Stimulated activated naive CD4-positive, alpha-beta T cell (primary cell): ENCODE measurements at regions not wholly inside any gene's neighbourhood (a gene's known extent, or its start where the extent isn't known, plus 50 kb on each side); places are given as distances from the start of the nearest gene placed in this dataset.
"Not testable (repeated sequence)": the region's sequence is repeated elsewhere in the genome, so short reads cannot be mapped to it uniquely, and the experiment has no call there.

Experiments used
- DNase-seq, 6 experiments: peaks; one replicate each; lab custom pipeline; 2025; lab: John Stamatoyannopoulos, UW

DNA sequence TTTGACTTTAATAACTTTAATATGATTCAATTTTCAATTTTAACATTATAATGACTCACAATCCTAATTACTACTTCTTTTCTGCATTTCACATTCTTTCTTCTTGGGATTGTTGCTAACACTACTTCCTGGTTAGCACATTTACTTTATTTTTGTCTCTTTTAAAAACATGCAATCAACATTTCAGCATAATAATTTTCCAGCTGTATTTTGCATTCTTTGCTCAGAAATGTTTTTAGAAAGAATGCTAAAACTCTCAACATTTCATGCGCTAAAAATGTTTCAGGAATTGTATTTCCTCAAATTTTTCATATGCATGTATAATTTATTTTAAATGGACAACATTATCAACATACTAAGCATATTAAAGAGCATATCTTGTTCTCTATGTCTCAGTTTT, 1302.1 kb upstream of the GJE1 start:
- no peak for DNase-seq

DNA sequence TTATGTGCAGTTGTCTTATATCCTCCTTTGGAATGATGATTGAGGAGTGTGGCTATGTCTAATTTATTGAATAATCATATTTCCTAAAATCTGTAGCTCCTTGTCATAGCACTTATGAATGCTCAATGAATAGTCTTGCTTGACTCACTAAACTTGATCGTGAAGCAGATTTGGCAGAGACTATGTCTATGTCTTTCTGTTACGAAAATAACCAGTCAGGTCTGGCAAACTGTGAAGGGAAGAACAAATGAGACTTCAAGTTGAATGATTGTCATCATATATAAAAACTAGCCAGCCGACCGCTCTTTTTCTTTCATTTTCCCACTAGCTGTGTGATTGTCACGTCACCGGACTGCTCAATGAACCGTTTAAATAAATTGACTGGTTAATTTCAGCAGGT, 1303.9 kb upstream of the GJE1 start:
- DNase-seq: no peak

DNA sequence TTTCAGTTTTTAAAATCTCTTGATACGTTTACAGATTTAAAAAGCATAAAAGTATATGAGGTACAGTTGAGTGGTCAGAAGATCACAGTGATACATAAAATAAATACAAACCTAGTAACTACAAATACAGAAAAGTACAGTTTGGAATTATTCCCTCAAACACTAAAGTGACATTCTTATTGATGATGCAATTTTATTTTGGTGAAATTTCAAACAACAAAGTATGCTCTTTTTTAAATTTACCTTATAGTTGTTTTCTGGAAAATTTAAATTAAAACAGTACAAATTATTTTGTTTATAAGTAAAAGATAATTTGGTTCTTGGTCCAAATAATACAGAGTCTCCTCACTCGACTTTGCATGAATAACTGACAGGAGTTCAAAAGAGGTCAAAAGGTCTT, 1305.1 kb upstream of the GJE1 start:
- DNase-seq: no peak

DNA sequence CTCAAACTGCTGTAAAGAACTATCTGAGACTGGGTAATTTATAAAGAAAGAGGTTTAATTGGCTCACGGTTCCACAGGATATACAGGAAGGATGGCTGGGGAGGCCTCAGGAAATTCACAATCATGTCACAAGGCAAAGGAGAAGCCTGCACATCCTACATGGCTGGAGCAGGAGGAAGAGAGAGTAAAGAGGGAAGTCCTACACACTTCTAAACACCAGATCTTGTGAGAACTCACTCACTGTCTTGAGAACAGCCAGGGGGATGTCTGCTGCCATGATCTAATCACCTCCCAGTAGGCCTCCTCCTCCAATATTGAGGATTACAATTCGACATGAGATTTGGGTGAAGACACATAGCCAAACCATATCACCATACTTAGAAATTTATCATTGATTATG, 1307.0 kb upstream of the GJE1 start:
- no peak for DNase-seq

DNA sequence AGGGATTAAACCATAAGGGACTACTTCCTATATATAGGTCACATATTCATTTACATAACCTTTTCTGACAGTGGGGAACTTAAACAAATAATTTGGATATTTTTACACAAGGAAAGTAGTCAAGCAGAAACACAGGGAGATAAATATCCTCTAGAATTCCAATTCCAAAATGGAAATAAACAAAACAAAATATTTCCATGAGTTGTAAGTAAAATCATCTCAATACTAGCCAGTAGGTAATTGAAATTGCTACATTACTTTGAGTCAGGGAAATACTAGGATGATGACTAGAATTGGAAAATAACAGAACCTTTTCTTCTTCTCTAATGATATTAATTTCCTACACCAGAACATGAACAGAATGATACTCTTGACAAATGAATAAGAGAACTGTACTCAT, 1308.1 kb upstream of the GJE1 start:
- DNase-seq: no peak

DNA sequence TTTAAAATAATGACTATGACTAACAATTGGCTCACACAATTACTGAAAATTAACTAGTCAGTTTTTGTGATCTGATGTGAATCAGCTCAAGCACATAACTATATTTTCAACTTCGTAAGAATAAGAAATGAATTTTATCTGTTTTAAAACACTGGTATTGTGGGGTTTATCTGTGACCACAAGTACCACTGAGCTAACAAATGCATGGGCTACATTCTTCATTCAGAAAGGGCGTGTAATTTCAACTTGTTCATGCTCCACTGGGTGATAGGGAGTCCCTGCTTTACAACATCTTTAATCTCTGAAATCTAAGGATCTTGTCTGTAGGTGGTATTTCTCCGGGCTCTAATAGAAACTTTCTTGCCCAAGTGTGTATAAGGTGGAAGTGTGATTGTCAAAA, 1311.5 kb upstream of the GJE1 start:
- DNase-seq: no peak

DNA sequence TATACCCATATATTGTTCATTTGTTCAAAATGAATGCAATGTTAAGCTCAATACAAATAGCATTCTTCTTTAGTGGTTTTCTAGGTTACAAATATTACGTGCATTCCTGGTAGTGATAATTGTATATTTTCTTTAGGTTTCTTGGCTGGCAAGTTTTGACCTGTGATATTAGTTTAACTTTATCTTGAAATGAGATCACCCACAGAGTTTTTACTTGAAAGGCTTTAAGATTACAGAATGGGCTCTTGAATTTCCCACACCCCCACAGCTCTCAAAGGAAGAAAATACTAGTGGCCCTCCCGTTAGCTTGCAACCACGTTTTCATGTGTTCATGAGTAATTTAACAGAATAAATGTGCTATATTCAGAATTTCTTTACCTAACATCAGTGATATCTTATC, 1315.5 kb upstream of the GJE1 start:
- no peak for DNase-seq

DNA sequence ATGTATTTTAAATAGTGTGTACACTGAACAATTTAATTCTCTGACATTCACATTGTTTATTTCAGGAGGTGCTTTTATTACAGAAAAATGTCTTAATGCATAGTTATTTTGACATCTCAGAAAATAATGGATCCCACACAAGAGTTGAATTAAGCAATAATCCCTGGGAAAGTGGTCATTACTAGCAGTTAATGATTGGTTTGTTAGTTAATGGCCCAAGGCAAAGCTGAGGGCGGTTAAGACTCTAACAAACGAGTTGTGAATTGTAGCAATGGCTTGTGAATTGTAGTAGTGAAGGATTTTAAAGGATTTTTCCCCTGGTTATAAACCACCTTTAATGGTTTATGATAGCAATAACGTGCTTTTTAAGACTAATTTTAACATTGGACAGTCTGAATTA, 1316.0 kb upstream of the GJE1 start:
- DNase-seq: no peak

DNA sequence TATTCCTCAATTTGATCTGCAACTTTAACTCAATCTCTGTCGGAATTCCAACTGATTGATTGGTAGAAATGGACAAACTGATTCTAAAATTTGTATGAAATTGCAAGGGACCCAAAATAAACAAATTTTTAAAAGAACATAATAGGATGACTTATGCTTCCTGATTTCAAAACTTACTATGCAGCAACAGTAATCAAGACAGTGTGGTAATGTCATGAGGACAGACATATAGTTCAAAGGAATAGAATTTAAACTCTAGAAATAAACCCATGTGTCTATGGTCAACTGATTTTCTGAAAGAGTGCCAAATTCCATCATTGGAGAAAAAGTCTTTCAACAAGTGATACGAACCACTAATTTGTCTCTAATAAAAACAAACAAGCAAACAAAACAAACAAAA, 1320.1 kb upstream of the GJE1 start:
- DNase-seq: no peak

DNA sequence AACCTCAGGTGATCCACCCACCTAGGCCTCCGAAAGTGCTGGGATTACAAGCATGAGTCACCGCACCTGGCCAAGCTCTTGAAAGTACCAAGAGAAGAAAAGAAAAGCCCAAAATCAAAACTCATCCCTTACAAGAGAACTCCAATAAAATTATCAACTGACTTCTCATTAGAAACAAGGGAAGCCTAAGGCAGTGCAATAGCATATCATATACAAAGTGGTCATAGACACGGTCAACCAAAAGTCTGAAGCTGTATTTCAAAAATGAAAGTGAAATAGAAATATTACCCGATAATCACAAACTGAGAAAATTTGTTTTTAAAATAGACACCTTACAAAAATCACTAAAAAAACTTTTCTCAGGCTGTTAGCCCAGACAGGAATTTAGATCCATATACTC, 1321.1 kb upstream of the GJE1 start:
- no peak for DNase-seq

DNA sequence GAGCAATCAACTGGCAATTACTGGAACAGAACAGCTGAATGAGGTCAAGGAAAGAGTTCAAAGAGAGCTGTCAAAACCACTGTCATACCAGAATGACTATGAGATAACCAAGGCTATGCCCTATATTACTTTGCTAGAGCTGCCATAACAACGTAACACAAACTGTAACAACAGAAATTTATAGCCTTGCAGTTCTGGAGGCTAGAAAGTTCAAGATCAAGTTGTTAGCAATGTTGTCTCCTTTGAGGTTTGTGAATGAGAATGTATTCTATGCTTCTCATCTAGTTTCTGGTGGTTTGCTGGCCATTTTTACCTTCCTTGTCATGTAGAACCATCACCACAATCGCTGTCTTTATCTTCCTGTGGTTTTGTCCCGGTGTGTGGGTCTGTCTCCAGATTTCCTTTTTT, 1323.0 kb upstream of the GJE1 start:
- no peak for DNase-seq

DNA sequence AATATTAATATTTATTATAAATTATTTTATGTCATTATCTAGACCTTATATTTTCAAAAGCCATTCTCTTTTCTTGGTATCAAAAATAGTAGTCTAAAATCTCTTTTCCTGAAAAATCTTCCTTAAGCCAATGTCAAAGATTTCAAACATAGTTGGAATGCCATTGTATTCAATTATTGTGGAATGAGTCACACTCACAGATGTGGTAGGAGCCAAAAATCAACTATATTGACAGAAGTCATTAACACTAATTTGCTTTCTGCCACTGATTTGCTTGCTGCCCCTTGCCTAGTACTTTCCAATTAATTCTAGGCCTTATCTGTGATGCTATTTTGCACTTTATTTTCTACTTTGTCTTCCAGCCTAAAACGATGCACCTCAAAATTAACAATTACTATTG, 1326.3 kb upstream of the GJE1 start:
- DNase-seq: no peak

DNA sequence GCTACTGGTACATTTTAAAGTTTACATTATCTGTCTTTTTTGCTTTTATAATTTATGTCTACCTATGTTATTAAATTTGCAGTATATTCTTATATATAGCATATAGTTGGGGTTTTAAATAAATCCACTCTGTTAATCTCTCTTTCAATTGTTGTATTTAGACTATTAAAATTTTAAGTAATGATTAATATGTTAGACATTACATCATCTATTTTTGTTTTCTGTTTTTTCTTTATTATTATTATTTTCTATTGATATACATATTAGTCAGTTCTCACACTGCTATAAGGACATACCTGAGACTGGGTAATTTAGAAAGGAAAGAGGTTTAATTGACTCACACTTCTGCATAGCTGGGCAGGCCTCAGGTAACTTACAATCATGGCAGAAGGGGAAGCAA, 1338.2 kb upstream of the GJE1 start:
- no peak for DNase-seq

DNA sequence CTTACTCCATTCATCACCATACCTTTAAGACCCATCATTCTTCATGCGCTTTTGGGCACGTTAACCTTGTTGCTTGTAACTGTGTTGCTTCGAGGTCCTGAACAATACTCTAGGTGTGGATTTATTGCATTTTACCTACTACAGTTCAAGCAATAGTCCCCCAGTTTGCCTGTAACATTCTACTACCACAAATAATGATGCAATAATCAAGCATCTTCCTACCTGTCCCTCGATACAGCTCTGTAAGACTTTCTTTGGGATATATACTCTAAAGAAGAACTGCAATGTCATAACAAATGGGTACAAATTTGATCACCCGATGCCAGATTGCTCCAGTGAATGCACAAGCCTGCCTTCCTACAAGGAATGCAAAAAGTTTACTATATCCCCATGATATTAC, 1342.6 kb upstream of the GJE1 start:
- DNase-seq: no peak

DNA sequence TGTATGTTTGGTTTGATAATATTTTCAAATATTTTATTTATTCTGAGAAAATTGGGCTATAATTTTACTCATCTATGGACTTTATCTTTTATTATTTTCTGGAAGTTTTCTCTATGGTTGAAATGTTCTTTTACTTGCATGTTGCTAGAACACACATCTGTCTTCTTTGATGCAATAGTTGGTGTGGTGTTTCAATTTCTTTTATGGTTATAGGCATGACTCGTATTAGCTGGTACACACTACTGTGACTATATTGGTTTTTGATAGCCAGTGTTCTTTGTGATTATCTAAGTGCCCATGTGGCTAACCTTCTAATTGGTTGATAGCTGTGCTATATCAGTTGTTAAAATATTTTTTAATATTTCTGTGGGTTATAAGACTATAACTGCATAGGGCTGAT, 1343.3 kb upstream of the GJE1 start:
- no peak for DNase-seq

DNA sequence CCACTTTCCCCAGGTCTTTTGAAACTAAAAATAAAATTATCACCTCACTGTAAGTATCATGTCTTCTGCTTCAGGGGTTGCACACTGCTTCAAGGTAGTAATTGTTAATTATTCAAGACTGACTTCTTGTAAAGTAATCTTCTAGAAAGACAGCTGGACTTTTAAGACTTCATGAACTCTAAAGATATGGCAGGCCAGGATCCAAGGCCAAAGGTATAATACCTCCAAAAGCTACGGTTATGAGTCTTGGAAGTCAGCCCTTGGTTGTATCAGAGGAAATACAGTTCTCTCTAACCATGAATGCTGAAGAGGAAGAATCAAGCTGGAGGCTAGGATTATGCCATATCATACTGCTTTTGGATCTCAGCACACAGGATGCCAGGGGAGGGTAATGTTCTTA, 1346.8 kb upstream of the GJE1 start:
- DNase-seq: no peak

DNA sequence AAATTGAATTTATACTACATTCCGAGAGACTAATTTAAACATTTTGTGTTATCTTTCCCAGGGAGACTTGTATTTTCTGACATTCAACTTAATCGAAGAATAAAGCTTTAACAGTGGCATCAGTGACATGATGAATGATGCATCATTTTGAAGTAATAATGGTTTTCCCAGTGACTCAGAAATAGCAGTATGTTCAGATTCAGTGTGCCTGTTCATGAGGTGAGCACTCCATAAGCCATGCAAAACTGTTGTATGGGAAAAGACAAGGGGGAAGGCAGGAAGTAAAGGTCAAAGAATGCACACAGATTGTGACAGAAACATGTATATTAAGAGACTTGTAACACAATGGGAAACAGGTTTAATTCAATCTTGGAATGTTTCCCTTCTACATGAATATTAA, 1348.2 kb upstream of the GJE1 start:
- no peak for DNase-seq

DNA sequence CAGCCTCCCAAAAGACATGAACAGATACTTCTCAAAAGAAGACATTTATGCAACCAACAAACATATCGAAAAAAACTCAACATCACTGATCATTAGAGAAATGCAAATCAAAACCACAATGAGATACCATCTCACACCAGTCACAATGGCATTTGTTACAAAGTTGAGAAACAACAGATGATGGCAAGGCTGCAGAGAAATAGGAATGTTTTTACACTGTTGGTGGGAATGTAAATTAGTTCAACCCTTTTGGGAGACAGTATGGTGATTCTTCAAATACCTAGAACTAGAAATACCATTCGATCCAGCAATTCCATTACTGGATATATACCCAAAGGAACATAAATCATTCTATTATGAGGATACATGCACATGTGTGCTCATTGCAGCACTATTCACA, 1349.2 kb upstream of the GJE1 start:
- not testable (repeated sequence) for DNase-seq

DNA sequence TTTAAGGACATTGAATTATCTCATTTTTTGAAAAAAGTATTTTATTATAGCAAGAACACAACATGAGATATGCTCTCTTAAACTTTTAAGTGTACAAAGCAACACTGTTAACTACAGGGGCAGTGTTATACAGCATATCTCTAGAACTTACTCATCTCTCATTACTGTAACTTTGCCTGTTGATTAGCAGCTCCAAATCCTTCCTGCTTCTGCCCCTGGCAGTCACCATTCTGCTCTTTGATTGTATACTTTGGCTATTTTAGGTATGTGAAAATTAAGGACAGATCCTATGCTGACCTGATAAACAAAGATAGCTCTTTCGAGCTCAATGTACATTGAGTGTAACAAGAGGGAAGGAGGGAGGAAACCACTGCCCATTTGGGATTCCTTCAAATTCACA, 1349.8 kb upstream of the GJE1 start:
- no peak for DNase-seq

DNA sequence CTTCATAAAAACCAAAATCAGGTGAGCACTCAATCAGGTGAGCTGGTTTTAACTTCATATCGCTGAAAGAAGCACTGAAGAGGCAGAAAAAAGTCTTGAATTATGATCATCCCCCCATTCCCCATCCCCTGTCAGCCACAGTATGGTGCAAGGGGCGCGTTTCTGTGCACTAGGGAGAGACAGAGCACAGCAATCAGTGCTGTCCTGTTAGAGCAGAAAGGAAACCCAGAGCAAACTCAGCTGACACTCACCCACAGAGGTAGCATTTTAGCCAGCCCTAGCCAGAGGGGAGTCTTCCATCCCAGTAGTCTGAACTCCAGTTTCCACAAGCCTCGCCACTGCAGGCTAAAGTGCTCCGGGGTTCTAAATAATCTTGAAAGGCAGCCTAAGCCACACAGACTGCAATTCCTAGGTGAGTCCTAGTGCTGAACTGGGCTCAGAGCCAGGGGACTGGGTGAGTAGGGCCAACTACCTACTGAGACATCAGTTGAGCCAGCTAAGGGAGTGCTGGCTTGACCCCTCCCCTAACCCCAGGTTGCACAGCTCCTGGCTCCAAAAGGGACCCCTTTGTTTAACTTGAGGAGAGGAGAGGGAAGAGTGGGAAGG, 1352.6 kb upstream of the GJE1 start:
- no peak for DNase-seq

DNA sequence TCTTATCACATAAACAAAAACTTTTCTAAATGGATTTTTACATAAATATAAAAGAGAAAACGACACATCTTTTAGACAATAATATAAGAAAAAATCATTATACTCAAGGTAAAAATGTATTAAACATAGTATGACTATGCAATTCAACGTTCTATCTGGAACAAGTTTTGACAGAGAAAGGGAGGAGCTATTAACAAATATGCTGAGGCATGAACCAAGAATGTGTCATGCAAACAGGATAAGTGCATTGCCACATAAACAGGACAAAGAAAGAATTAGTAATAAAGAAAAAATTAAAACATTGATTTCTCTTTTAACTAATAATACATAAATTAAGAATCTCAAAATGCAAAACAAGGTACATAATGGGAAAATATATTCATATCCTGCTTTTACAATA, 1353.4 kb upstream of the GJE1 start:
- no peak for DNase-seq

DNA sequence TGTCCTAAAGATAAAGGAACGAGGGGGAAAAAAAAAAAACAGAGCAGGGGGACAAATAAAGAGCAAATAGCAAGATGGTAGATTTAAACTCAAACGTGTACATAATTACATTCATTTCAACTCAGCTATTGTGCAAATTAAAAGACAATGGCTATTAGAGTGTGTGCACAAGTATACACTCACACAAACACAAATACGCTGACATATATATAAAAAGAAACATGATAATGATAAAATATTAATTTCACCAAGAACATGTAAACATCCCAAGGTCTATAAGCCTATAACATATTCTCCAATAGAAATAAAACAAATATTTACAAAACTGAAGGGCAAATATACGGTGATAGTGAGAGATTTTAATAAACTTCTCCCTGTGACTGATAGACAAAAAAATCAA, 1354.9 kb upstream of the GJE1 start:
- DNase-seq: no peak

DNA sequence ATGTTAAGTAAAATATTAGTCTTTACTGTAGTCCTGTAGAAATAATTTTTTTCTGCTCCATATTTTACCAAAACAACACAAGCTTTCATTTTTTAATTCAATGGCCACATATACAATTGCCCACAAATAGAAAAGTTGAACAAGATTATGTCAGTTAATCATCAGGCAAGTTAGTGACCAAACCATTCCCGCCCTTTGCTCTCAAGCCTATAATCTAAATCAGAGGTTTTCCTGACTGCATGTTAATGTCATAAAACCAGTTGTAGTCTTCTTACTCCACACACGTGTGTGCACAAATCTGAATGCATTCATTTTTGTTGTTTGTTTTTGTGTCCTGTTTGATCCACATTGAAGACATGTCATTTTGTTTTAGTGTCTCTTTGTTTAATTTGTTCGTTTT, 1357.7 kb upstream of the GJE1 start:
- DNase-seq: no peak

DNA sequence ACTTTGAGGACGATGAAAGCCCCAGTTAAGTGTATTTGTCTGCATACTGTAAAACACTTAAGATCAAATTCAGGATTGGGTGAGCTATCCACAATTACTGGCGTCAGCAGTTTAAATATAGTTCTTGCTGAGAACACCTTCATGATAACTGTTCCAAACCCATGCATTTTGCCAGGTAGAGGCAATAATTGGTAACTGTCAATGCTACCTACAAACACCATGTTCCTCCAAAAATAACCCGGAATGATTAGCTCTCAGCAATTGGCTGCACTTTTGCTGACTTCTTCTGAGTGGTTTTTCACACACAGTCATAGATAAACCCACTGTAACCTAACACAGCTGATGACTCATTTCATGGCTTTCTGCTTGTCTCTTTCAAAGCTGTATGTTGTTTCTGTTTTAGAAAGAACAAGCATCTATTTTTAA, 1358.6 kb upstream of the GJE1 start:
- DNase-seq: no peak

DNA sequence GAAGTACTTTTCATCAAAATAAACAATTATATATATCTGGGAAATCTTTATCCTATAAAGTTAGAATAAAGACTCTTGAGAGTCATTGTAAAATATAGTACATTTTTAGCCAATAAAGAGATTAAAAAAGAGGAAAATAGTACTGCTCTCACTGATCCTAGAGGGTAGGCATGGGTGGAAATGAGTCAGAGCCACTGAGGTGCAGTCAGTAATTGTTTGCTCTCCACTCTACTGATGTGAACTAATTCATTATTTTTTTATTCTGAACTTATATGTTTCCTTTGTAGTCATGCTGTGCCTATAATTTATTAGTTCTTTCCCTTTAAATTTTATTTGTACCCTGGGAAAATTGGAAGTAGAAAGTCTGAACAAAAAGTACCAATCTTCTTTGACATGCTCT, 1359.4 kb upstream of the GJE1 start:
- DNase-seq: no peak
